ENCODE measurements at regions not wholly inside any gene's neighbourhood (a gene's known extent, or its start where the extent isn't known, plus 50 kb on each side); places are given as distances from the start of the nearest gene placed in this dataset.

DNA sequence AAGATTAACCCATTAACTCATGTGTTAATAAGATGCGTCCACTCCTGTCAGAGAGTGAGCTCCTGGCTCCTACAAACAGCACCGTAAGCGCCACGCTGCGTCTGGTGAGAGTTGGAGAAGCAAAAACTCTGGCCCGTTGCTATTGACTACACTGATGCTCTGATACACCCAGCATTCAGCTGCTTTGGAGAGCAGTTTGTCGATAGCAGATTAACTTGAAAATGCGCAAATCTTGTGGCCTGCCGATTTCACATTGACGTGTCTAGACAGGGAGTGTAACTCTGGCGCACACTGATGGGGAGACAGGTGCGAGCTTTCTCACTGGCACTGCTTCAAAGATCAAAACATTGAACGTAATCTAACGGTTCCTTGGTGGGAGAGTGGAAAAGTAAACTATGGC is 151.7 kb upstream of the RPS6KA2 start:
- H3K27ac Mint-ChIP-seq, result no peak overlapping the region
- no peak overlapping the region for H3K4me3 Mint-ChIP-seq
- TF ChIP-seq, protein P1, sequence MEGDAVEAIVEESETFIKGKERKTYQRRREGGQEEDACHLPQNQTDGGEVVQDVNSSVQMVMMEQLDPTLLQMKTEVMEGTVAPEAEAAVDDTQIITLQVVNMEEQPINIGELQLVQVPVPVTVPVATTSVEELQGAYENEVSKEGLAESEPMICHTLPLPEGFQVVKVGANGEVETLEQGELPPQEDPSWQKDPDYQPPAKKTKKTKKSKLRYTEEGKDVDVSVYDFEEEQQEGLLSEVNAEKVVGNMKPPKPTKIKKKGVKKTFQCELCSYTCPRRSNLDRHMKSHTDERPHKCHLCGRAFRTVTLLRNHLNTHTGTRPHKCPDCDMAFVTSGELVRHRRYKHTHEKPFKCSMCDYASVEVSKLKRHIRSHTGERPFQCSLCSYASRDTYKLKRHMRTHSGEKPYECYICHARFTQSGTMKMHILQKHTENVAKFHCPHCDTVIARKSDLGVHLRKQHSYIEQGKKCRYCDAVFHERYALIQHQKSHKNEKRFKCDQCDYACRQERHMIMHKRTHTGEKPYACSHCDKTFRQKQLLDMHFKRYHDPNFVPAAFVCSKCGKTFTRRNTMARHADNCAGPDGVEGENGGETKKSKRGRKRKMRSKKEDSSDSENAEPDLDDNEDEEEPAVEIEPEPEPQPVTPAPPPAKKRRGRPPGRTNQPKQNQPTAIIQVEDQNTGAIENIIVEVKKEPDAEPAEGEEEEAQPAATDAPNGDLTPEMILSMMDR (IDR thresholded peaks at IDR 0.05; ENCODE audit: unreplicated experiment), result no peak
- no peaks in the 10 kb centered on the region for H3K4me1 Mint-ChIP-seq
- peak in 1 of 2 experiments; percentile 1 for DNase-seq (ENCODE audit: low spot score in 2 of 2, unreplicated experiment in 2 of 2)
- no peaks in the 10 kb centered on the region for H3K9me3 Mint-ChIP-seq
- H3K36me3 Mint-ChIP-seq, result no peaks in the 10 kb centered on the region
- H3K27me3 Mint-ChIP-seq (ENCODE audit: low read depth), result peaks cover 18% of the 10 kb centered on the region

DNA sequence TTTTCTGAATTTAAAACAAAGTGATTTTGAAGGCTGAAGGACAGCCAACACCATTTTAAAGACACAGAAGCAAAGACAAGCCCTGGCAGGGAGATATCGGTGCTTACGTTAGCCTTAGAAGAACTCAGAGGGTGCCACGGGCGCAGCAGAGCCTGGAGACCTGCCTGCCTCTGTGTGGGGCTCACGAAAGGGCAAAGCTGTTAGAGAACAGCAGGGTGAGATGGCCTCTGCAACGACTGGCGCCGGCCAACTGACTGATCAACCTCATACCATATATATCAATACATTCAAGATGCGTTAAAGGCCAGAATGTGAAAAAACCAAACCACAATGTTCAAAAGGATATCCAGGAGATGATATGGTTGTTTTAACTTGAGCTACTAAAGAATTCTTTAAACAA is 151.0 kb upstream of the RPS6KA2 start:
- H3K36me3 Mint-ChIP-seq, result no peaks in the 10 kb centered on the region
- H3K4me3 Mint-ChIP-seq, result no peak overlapping the region
- peaks cover 24% of the 10 kb centered on the region for H3K27me3 Mint-ChIP-seq (ENCODE audit: low read depth)
- H3K27ac Mint-ChIP-seq, result no peak overlapping the region
- peak in 1 of 2 experiments; percentile 13 for DNase-seq (ENCODE audit: low spot score in 2 of 2, unreplicated experiment in 2 of 2)
- H3K9me3 Mint-ChIP-seq, result no peaks in the 10 kb centered on the region
- H3K4me1 Mint-ChIP-seq, result no peaks in the 10 kb centered on the region
- TF ChIP-seq, protein P1 (IDR thresholded peaks at IDR 0.05; ENCODE audit: unreplicated experiment), result no peak

DNA sequence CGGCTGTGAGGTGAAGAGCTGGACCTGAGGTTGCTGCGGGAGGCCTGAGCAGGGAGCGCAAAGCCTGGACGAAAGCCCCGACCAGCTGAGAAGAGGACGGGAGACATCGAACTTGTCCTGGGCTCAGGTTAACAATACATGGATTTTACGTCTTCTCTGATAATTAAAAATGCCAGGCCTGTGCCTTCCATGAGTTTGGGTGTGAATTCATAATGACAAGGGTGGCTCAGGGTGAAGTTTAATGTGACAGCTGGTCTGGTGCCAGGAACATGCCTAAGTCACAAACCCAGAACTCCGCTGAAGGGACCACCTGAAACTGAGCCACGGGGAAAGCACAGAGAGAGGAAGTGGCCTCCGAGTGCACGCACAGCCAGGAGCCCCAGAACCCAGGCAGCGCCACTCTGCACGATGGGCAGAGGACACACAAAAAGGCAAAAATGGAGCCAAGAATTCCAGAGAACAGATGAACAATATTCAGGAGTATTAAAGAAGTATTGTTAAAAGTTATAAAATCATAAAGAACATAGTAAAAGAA is 150.1 kb upstream of the RPS6KA2 start:
- H3K27ac Mint-ChIP-seq, result no peak overlapping the region
- peaks cover 33% of the 10 kb centered on the region for H3K27me3 Mint-ChIP-seq (ENCODE audit: low read depth)
- no peak overlapping the region for H3K4me3 Mint-ChIP-seq
- H3K36me3 Mint-ChIP-seq, result no peaks in the 10 kb centered on the region
- no peaks in the 10 kb centered on the region for H3K9me3 Mint-ChIP-seq
- TF ChIP-seq, protein P1 (IDR thresholded peaks at IDR 0.05; ENCODE audit: unreplicated experiment), result no peak
- no peaks in the 10 kb centered on the region for H3K4me1 Mint-ChIP-seq
- peak in 1 of 2 experiments; percentile 20 for DNase-seq (ENCODE audit: low spot score in 2 of 2, unreplicated experiment in 2 of 2)

DNA sequence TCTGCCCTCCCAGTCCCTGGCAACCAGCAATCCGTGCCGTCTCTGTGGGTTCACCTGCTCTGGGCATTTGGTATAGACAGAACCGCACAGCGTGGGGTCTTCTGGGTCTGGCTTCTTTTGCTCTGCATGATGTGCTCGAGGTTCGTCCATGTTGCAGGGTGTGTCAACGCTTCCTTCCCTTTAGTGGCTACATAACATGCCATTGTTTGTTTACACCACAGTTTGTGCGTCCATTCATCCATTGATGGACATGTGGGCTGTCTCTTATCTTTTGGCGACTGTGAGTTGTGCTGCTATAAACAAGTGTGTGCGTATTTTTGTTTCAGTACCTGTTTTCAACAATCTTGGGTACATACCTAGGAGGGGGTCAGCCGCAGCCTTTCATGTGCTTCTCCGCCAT is 149.5 kb upstream of the RPS6KA2 start:
- no peaks in the 10 kb centered on the region for H3K4me1 Mint-ChIP-seq
- no peak overlapping the region for H3K27ac Mint-ChIP-seq
- peaks cover 37% of the 10 kb centered on the region for H3K27me3 Mint-ChIP-seq (ENCODE audit: low read depth)
- no peak overlapping the region for H3K4me3 Mint-ChIP-seq
- no peaks in the 10 kb centered on the region for H3K9me3 Mint-ChIP-seq
- no peaks in the 10 kb centered on the region for H3K36me3 Mint-ChIP-seq
- TF ChIP-seq, protein P1 (IDR thresholded peaks at IDR 0.05; ENCODE audit: unreplicated experiment), result no peak
- DNase-seq (ENCODE audit: low spot score in 2 of 2, unreplicated experiment in 2 of 2), result peak in 1 of 2 experiments; percentile 28

DNA sequence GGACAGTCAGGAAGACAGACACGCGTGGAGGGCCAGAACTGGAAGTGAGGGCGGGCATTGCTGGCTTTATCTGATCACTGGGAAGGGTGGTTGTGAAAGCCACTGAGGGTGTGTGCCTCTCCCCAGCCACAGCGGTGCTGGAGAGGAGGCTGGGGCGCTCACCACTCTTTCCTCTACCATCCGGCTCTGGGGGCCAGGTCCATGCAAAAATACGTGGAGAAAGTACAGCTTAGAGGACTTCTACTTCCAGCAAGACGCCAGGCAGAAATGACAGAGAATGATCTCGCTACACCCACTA is 148.8 kb upstream of the RPS6KA2 start:
- no peaks in the 10 kb centered on the region for H3K9me3 Mint-ChIP-seq
- TF ChIP-seq, protein P1 (IDR thresholded peaks at IDR 0.05; ENCODE audit: unreplicated experiment), result no peak
- H3K4me1 Mint-ChIP-seq, result no peaks in the 10 kb centered on the region
- no peak for DNase-seq (ENCODE audit: low spot score in 2 of 2, unreplicated experiment in 2 of 2)
- peaks cover 41% of the 10 kb centered on the region for H3K27me3 Mint-ChIP-seq (ENCODE audit: low read depth)
- H3K4me3 Mint-ChIP-seq, result no peak overlapping the region
- H3K27ac Mint-ChIP-seq, result no peak overlapping the region
- no peaks in the 10 kb centered on the region for H3K36me3 Mint-ChIP-seq

Data from mesothelial cell of epicardium (in vitro differentiated cells).